ENCODE measurements at regions not wholly inside any gene's neighbourhood (a gene's known extent, or its start where the extent isn't known, plus 50 kb on each side); places are given as distances from the start of the nearest gene placed in this dataset.
A peak's percentile ranks its signal among the peaks of the same experiment; 100 is the strongest.

DNA sequence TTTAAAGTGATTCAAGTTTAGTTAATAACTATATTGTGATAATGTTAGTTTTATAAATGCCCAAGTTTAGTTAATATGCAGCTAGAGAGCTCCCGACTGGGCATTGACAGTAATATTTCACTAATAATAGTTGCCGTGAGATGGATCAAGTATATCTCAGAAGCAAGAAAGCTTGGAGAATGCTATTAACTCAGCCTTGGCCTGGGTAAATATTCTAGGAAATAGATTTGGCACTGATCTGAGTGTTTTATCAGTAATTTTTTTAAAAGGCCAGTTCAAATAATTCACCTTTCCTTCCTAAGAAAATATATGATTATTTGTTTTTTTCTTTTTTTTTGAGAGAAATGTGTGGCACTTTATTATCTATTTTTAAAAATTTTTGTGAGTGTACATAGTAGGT, 305.3 kb downstream of the CSNK1G3 start:
- Histone ChIP-seq H3K27ac (ENCODE audit: insufficient read depth, low read length) (no peak overlapping the region), H3K9me3 (ENCODE audit: control insufficient read depth, insufficient read depth, low read depth, low read length) (no peaks in the 10 kb centered on the region), H3K4me1 (ENCODE audit: control insufficient read depth, extremely low read depth, insufficient read depth, low read length) (no peaks in the 10 kb centered on the region), H3K27me3 (ENCODE audit: control insufficient read depth, insufficient read depth, low read length) (no peaks in the 10 kb centered on the region), H3K36me3 (ENCODE audit: control insufficient read depth, insufficient read depth, low read length) (no peaks in the 10 kb centered on the region), H3K9ac (ENCODE audit: insufficient read depth, low read length) (no peak overlapping the region), H3K4me3 (replicated peaks in 1 of 4; ENCODE audit: control extremely low read depth in 1 of 4, insufficient read depth in 1 of 4, low read depth in 3 of 4, low read length in 4 of 4) (no peak overlapping the region), H3K4me2 (ENCODE audit: extremely low read depth, insufficient read depth, low read length) (no peak overlapping the region), H3K79me2 (ENCODE audit: control insufficient read depth, insufficient read depth, low read length) (no peaks in the 10 kb centered on the region), H4K20me1 (ENCODE audit: control insufficient read depth, extremely low read depth, insufficient read depth, low read length) (no peaks in the 10 kb centered on the region), H2AFZ (ENCODE audit: low read length) (no peak overlapping the region)
- DNase-seq (ENCODE audit: low read depth in 2 of 2) = no peak
- TF ChIP-seq EZH2 (IDR thresholded peaks at IDR 0.05; ENCODE audit: low read length, missing control alignments) = no peak
- TF ChIP-seq, protein P1, sequence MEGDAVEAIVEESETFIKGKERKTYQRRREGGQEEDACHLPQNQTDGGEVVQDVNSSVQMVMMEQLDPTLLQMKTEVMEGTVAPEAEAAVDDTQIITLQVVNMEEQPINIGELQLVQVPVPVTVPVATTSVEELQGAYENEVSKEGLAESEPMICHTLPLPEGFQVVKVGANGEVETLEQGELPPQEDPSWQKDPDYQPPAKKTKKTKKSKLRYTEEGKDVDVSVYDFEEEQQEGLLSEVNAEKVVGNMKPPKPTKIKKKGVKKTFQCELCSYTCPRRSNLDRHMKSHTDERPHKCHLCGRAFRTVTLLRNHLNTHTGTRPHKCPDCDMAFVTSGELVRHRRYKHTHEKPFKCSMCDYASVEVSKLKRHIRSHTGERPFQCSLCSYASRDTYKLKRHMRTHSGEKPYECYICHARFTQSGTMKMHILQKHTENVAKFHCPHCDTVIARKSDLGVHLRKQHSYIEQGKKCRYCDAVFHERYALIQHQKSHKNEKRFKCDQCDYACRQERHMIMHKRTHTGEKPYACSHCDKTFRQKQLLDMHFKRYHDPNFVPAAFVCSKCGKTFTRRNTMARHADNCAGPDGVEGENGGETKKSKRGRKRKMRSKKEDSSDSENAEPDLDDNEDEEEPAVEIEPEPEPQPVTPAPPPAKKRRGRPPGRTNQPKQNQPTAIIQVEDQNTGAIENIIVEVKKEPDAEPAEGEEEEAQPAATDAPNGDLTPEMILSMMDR (conservative IDR thresholded peaks at IDR 0.05 in 1 of 2, IDR thresholded peaks at IDR 0.05 in 1 of 2; ENCODE audit: low read depth in 1 of 2, low read length in 2 of 2) = no peak

DNA sequence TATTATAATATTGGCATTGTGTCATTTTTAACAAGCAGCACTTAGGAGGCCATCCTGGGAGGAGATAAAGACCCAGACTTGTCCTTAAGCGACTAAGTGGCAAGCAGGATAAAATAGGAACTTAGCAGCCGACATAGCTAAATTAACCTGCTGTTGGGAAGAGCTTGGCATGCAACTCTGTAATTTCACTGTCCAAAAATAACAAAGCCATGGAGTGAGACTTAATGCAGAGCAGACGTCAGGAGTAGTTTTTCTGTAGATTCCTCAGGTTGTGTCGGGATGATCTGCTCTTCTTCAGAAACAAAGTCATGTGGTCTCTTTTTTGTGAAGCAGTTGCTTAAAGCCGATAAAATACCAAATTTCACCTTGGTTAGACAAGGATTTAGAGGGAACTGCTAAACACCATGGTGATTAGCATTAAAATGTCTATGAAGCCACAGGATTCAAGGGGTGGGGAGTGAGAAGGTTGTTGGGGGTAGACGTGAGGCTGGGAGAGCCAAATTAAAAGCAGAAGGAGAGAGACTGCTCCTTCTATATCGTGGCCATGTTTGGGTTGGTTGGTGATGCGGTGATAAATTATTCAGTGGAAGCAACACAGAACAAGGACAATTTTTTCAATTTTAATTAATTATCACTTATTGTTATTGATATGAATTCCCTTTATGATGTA, 303.0 kb downstream of the CSNK1G3 start:
- Histone ChIP-seq H3K79me2 (ENCODE audit: control insufficient read depth, insufficient read depth, low read length) (no peaks in the 10 kb centered on the region), H3K27ac (ENCODE audit: insufficient read depth, low read length) (no peak overlapping the region), H3K4me3 (replicated peaks in 1 of 4; ENCODE audit: control extremely low read depth in 1 of 4, insufficient read depth in 1 of 4, low read depth in 3 of 4, low read length in 4 of 4) (no peak overlapping the region), H2AFZ (ENCODE audit: low read length) (no peak overlapping the region), H3K27me3 (ENCODE audit: control insufficient read depth, insufficient read depth, low read length) (no peaks in the 10 kb centered on the region), H3K4me2 (ENCODE audit: extremely low read depth, insufficient read depth, low read length) (no peak overlapping the region), H3K9ac (ENCODE audit: insufficient read depth, low read length) (no peak overlapping the region), H3K4me1 (ENCODE audit: control insufficient read depth, extremely low read depth, insufficient read depth, low read length) (no peaks in the 10 kb centered on the region), H3K36me3 (ENCODE audit: control insufficient read depth, insufficient read depth, low read length) (no peaks in the 10 kb centered on the region), H3K9me3 (ENCODE audit: control insufficient read depth, insufficient read depth, low read depth, low read length) (no peaks in the 10 kb centered on the region), H4K20me1 (ENCODE audit: control insufficient read depth, extremely low read depth, insufficient read depth, low read length) (no peaks in the 10 kb centered on the region)
- no peak for TF ChIP-seq EZH2 (IDR thresholded peaks at IDR 0.05; ENCODE audit: low read length, missing control alignments)
- TF ChIP-seq, protein P1 (conservative IDR thresholded peaks at IDR 0.05 in 1 of 2, IDR thresholded peaks at IDR 0.05 in 1 of 2; ENCODE audit: low read depth in 1 of 2, low read length in 2 of 2) = no peak
- peak; percentile 27 to 66 for DNase-seq (ENCODE audit: low read depth in 2 of 2)

DNA sequence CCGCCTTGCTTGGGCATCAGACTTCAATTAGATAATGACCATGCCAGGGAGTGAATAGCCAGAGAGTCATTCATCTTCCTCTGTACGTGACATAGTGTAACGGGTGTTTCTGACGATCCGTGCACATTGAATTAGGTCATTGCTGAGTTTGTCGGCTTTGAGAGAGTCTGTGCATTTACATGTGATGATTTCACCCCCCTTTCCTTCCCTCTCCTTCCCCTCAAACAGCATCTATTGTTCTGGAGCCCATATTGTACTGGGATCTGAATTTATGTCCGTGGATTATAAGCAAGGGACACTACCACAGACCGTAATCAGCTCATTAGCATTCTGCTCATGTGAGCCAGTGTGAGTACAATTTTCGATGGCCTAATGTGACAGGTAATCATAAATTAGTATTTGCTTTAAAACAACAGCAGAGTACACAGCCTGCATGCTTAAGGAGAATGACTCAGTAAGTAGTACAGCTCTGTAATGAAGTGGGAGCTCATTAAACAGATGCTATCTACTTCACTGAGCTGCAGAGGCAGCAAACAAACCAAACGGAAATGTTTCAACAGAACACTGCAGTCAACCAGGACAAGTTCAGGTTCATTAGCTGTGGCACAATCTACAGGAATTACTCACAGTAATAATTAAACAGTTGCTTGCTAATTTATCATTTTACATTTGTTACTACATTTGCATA, 302.1 kb downstream of the CSNK1G3 start:
- Histone ChIP-seq H4K20me1 (ENCODE audit: control insufficient read depth, extremely low read depth, insufficient read depth, low read length) (no peaks in the 10 kb centered on the region), H3K27ac (ENCODE audit: insufficient read depth, low read length) (no peak overlapping the region), H3K27me3 (ENCODE audit: control insufficient read depth, insufficient read depth, low read length) (no peaks in the 10 kb centered on the region), H3K36me3 (ENCODE audit: control insufficient read depth, insufficient read depth, low read length) (no peaks in the 10 kb centered on the region), H3K9me3 (ENCODE audit: control insufficient read depth, insufficient read depth, low read depth, low read length) (no peaks in the 10 kb centered on the region), H3K4me3 (replicated peaks in 1 of 4; ENCODE audit: control extremely low read depth in 1 of 4, insufficient read depth in 1 of 4, low read depth in 3 of 4, low read length in 4 of 4) (no peak overlapping the region), H3K4me1 (ENCODE audit: control insufficient read depth, extremely low read depth, insufficient read depth, low read length) (no peaks in the 10 kb centered on the region), H2AFZ (ENCODE audit: low read length) (no peak overlapping the region), H3K4me2 (ENCODE audit: extremely low read depth, insufficient read depth, low read length) (no peak overlapping the region), H3K79me2 (ENCODE audit: control insufficient read depth, insufficient read depth, low read length) (no peaks in the 10 kb centered on the region), H3K9ac (ENCODE audit: insufficient read depth, low read length) (no peak overlapping the region)
- peak; percentile 53 to 73 for DNase-seq (ENCODE audit: low read depth in 2 of 2)
- TF ChIP-seq EZH2 (IDR thresholded peaks at IDR 0.05; ENCODE audit: low read length, missing control alignments) = no peak
- TF ChIP-seq, protein P1 (conservative IDR thresholded peaks at IDR 0.05 in 1 of 2, IDR thresholded peaks at IDR 0.05 in 1 of 2; ENCODE audit: low read depth in 1 of 2, low read length in 2 of 2) = no peak

Data from fibroblast of lung (primary cell).